ENCODE measurements at regions not wholly inside any gene's neighbourhood (a gene's known extent, or its start where the extent isn't known, plus 50 kb on each side); places are given as distances from the start of the nearest gene placed in this dataset.

- Mint-ChIP-seq H3K36me3 (ENCODE audit: low read depth) (no peaks in the 10 kb centered on the region), H3K9me3 (no peaks in the 10 kb centered on the region), H3K4me1 (no peaks in the 10 kb centered on the region), H3K4me3 (no peak overlapping the region), H3K27ac (no peak overlapping the region), H3K27me3 (ENCODE audit: insufficient read depth) (no peaks in the 10 kb centered on the region)
- DNase-seq, result no peak
- Histone ChIP-seq H3K9ac (ENCODE audit: extremely low read depth, low read length, poor library complexity, severe bottlenecking) (no peak overlapping the region), H3K4me1 (ENCODE audit: control insufficient read depth, insufficient read depth, low read length) (no peaks in the 10 kb centered on the region), H3K27ac (ENCODE audit: low read depth, low read length) (no peak overlapping the region), H3K27me3 (ENCODE audit: control insufficient read depth, insufficient read depth, low read length, poor library complexity, severe bottlenecking) (no peaks in the 10 kb centered on the region), H3K36me3 (ENCODE audit: control insufficient read depth, insufficient read depth, low read length) (no peaks in the 10 kb centered on the region), H3K9me3 (ENCODE audit: control insufficient read depth, low read length) (no peaks in the 10 kb centered on the region), H3K4me3 (ENCODE audit: low read length) (no peak overlapping the region)
- 85 to 100% methylated on average over 1 of the region's 1 CpG for WGBS, 2 experiments (ENCODE audit: insufficient coverage in 1 of 2, insufficient read length in 1 of 2)
- TF ChIP-seq, protein P1, sequence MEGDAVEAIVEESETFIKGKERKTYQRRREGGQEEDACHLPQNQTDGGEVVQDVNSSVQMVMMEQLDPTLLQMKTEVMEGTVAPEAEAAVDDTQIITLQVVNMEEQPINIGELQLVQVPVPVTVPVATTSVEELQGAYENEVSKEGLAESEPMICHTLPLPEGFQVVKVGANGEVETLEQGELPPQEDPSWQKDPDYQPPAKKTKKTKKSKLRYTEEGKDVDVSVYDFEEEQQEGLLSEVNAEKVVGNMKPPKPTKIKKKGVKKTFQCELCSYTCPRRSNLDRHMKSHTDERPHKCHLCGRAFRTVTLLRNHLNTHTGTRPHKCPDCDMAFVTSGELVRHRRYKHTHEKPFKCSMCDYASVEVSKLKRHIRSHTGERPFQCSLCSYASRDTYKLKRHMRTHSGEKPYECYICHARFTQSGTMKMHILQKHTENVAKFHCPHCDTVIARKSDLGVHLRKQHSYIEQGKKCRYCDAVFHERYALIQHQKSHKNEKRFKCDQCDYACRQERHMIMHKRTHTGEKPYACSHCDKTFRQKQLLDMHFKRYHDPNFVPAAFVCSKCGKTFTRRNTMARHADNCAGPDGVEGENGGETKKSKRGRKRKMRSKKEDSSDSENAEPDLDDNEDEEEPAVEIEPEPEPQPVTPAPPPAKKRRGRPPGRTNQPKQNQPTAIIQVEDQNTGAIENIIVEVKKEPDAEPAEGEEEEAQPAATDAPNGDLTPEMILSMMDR (conservative IDR thresholded peaks at IDR 0.05), result no peak
Measured at GRCh38 chr11:128259816-128260215, 327.5 kb downstream of the ETS1 start.

GRCh38 chr11:128254941-128255340, 332.4 kb downstream of the ETS1 start:
- Mint-ChIP-seq H3K4me3 (no peak overlapping the region), H3K27ac (no peak overlapping the region), H3K9me3 (no peaks in the 10 kb centered on the region), H3K36me3 (ENCODE audit: low read depth) (no peaks in the 10 kb centered on the region), H3K4me1 (no peaks in the 10 kb centered on the region), H3K27me3 (ENCODE audit: insufficient read depth) (no peaks in the 10 kb centered on the region)
- H3K27ac ChIP-seq (ENCODE audit: low read depth, low read length), result no peak overlapping the region
- H3K4me1 ChIP-seq (ENCODE audit: control insufficient read depth, insufficient read depth, low read length), result no peaks in the 10 kb centered on the region
- no peaks in the 10 kb centered on the region for H3K36me3 ChIP-seq (ENCODE audit: control insufficient read depth, insufficient read depth, low read length)
- no peak overlapping the region for H3K4me3 ChIP-seq (ENCODE audit: low read length)
- no peaks in the 10 kb centered on the region for H3K9me3 ChIP-seq (ENCODE audit: control insufficient read depth, low read length)
- H3K27me3 ChIP-seq (ENCODE audit: control insufficient read depth, insufficient read depth, low read length, poor library complexity, severe bottlenecking), result no peaks in the 10 kb centered on the region
- no peak for DNase-seq
- TF ChIP-seq, protein P1 (conservative IDR thresholded peaks at IDR 0.05), result no peak
- H3K9ac ChIP-seq (ENCODE audit: extremely low read depth, low read length, poor library complexity, severe bottlenecking), result no peak overlapping the region

DNA sequence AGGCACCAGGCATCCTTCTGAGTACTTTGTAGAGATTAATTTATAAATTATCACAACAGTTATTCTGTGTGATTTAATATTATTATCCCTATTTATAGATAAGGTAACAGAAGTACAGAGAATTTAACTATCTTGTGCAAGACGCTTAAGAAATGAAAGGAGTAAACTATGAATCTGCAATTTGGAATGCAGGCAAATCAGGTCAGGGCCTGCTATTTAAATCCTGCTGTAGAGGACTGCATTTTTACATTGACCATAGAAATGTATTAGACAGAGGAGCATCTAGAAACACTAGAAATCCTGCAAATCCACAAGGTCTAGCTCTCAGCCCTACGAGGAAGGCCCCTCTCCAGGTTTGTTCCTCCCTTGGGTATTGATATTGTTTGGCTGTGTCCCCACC, 336.2 kb downstream of the ETS1 start:
- Mint-ChIP-seq H3K4me1 (peaks cover 6% of the 10 kb centered on the region), H3K27me3 (ENCODE audit: insufficient read depth) (no peaks in the 10 kb centered on the region), H3K9me3 (no peaks in the 10 kb centered on the region), H3K36me3 (ENCODE audit: low read depth) (no peaks in the 10 kb centered on the region), H3K27ac (no peak overlapping the region), H3K4me3 (no peak overlapping the region)
- no peaks in the 10 kb centered on the region for H3K27me3 ChIP-seq (ENCODE audit: control insufficient read depth, insufficient read depth, low read length, poor library complexity, severe bottlenecking)
- 82 to 100% methylated on average over 2 of the region's 2 CpGs for WGBS, 2 experiments (ENCODE audit: insufficient coverage in 1 of 2, insufficient read length in 1 of 2)
- TF ChIP-seq, protein P1 (conservative IDR thresholded peaks at IDR 0.05), result no peak
- no peaks in the 10 kb centered on the region for H3K9me3 ChIP-seq (ENCODE audit: control insufficient read depth, low read length)
- no peak overlapping the region for H3K4me3 ChIP-seq (ENCODE audit: low read length)
- DNase-seq, result no peak
- H3K9ac ChIP-seq (ENCODE audit: extremely low read depth, low read length, poor library complexity, severe bottlenecking), result no peak overlapping the region
- no peaks in the 10 kb centered on the region for H3K36me3 ChIP-seq (ENCODE audit: control insufficient read depth, insufficient read depth, low read length)
- no peak overlapping the region for H3K27ac ChIP-seq (ENCODE audit: low read depth, low read length)
- H3K4me1 ChIP-seq (ENCODE audit: control insufficient read depth, insufficient read depth, low read length), result no peaks in the 10 kb centered on the region
